Activated CD4-positive, alpha-beta T cell treated with anti-CD3 and anti-CD28 coated beads for 4 hours (primary cell): ENCODE measurements at regions not wholly inside any gene's neighbourhood (a gene's known extent, or its start where the extent isn't known, plus 50 kb on each side); places are given as distances from the start of the nearest gene placed in this dataset.
"Not testable (repeated sequence)": the region's sequence is repeated elsewhere in the genome, so short reads cannot be mapped to it uniquely, and the experiment has no call there.

Experiments
- DNase-seq, 2 donors: peaks; one replicate each; pipeline ENCODE4 v3.0.0-alpha.2; 2020

DNA sequence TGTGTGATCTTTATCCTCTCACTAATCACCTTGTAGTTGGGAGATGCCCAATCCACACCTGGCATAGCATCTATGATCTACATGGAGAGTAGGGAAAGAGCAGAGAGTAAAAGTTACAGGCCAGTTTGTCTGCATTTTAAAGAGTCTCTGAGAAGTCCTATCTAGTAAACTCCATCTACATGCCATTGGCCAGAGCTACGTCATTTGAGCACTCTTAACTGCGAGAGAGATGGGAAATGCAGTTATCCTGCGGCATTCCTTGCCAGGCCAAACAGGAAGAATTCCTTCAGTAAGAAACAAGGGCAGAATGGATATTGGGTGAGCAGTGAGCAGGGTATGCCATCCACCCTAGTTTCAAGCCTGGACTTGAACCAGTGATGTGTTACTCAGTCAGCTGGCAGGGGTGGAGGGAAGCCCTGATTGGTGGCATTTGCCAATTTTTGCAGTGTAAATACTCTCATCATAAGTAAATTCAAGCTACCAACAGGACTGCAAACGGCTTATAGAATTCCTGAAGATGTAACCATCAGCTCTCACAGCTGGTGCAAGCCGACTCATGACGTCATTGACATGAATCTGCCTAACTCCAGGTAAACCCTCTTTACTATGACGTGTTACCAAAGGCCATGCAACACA is 156.8 kb upstream of the MSX2 start:
- no peak for DNase-seq

DNA sequence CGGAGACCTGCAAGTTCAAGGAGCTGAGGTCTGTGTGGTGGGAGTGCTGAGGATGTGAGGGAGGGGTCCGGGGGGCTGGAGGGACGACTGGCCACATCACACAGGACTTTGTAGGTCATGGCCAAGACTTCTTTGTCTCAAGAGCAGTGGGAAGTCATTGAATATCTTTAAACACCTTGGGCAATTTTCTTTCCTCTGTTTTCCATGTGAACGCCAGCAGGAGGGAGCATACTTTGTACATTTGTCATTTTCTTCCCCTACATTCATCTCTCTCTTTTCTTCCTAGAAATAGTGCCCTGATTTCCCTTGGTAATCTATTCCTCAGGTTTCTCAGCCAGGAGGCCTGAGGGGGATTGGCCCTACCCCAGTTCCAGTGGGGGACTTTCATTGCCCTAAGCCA is 153.7 kb upstream of the MSX2 start:
- no peak for DNase-seq

DNA sequence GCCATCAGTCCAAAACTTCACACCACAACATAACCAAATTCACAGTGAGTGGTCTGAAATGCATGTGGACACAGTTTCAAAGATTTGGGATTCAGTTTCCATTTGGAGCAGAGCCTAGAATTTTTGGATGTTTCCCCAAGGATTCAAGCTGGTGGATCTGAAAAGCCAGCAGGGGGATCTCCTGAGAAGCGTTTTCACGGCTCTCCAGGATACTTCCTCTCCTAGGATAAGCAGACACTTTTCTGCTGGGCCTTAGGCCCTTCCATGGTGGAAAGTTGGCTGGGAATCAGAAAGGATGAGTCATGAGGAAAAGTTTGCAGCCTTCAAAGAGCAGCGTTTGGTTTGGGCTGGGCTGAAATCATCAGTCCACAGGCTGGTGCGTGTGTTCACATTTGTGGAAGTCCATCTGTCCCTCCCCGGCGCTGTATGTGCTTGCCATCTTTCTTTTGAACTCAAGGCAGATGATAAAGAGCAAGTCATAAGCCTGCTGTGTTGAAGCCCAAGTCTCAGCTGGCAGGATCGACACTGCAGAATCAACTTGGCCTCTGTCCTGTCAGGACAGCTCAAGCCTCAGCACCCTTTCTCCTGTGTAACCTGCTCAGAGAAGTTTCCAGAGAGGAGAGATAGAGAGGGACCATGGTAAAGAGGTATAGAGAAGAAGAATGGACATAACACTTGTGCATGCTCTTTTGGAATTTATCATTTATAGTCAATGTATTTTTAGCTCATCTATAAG is 152.6 kb upstream of the MSX2 start:
- no peak for DNase-seq

DNA sequence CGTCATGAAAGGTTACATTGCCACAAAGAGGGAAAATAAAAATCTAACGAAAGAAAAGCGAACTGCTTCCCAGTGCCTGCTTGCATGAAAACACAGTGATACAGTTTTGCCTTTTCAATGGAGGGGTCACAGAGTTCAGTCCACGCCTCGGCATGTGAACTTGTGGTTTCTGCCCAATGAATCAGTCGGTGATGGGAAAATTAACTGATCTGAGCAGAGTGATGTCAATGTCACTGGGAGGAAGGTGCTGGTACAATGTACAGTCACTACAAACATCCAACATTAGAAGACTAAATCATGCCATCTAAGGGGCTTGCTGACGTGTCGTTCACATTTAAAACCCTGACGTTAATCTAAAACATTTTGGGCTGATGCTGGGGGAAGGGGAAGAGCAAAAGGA is 151.8 kb upstream of the MSX2 start:
- DNase-seq, result no peak

DNA sequence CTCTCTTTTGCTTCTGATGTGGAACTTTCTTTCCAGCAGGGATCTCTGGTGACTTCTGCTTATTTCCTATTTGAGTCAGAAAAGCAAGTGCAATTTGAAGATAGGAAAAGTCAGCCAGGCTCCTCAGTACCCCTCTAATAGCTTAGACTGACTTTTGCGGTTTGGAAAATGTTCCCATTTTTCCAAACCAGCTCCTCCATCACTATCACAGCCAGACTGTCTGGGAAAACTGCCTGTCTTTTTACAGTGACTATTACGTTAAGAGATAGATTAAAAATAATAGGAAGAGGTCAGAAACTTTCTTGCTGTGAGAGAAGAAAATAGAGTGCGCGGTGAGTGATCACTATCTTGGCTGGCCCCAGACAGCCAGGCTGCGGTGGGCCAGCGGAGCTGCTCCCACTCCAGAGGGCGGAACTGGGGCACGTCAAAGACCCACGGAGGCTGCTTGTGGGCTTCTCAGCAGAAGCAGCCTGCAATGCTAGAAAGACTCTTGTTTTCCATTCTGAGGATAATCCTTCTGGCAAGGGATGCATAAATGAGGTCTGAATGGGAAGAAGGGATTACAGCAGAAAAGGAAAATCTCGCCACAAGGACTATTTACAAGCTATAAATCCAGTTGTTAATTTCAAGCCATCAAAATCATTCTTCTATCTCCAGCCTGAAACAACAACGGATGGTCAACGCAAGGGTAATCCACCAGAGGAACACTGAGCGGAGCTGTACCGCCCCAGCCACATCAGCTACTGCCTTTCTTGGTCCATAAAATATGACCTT is 151.0 kb upstream of the MSX2 start:
- no peak for DNase-seq

DNA sequence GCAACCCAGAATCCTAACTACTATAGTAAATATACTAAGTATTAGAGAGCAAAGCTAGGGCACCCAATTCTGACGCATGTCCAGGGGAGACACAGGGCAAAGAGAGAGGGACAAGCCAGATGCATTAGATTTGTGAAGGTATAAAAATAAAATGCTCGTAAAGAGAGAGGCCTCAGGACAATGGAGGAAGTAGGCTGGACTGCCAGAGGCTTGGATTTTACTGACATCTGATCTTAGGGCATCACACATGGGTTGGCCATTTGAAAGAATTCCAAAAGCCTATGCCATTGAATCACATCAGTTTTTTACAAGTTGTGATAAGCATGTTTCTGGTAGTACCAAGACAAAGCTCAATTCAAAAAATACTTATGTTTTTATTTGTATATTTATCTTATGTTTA is 149.3 kb upstream of the MSX2 start:
- no peak for DNase-seq

DNA sequence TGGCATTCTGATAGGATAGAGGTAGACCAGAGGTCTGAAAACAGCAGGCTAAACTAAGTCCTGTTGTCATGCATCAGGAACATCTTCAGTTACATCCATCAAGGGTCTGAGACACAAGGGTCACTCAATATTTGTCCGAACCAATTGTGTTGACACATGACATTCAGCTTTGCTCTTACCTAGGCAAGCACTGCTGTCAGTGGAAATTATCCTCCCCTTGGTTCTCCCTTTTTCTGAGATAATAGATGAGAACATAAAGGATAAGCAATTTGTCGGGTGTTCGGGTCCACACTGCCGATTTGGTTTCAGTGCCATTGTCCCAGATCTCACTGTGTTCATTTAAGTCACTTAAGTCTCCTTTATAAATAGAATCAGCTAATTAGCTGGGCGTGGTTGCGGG is 148.3 kb upstream of the MSX2 start:
- DNase-seq, result no peak

DNA sequence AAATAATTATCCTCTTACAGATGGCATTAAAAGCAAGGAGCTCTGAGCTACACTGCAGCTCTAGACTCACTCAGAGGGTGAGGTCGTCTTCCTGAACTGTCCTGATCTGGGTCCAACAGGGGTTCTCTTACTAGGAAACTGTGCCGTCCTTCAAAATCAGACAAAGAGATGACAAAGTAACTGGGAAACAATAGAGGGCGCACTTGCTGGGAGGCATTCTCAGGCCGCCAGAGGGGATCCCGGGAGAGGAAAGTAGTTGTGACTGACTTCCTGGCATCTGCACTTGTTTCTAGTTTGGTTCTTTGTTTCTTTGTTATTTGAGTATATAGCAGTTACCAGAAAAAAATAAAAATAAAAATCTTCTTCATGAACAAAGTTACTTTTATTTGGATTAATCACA is 142.9 kb upstream of the MSX2 start:
- DNase-seq, result no peak

DNA sequence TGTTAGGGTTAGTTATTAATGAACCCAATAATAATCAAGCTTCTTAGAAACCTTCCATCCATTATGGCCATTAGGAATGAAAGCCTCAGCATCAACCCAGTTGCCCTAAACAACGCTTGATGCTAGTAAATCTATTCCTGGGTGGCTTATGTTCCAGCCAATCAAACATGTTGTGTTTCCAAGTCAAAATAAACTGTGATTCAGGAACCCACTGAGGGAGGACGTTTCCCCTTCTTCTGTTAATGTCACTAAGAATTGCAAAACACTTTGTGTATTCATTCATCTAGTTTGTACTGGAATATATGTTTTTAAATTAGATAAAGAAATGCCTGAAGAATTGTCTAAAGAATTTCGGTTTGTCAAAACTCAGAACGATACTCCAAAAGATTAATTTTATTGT is 142.5 kb upstream of the MSX2 start:
- DNase-seq, result no peak

DNA sequence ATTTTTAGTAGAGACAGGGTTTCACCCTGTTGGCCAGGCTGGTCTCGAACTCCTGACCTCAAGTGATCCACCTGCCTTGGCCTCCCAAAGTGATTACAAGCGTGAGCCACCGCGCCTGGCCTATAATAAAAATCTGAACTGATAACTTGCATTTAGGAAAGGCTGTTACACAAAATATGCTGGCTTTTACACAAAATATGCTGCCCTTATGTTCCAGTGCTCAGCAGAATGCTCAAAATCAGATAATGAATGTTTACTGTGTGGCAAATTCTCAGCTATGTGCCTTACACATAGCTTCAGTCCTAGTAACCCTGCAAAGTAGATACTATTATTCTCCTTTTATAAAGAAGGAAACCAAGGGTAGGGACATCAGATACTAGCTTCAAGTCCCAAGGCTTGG is 141.3 kb upstream of the MSX2 start:
- DNase-seq, result no peak

DNA sequence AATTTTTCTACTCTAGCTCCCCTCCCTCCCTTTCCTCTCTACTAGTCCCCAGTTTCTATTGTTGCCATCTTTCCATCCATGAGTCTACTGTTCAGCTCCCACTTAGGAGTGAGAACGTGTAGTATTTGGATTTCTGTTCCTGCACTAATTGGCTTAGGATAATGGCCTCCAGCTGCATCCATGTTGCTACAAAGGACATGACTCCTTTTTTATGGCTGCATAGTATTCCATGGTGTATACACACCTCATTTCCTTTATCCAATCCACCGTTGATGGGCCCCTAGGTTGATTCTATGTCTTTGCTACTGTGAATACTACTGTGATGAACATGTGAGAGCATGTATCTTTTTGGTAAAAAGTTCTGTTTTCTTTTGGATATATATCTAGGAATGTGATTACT is 138.9 kb upstream of the MSX2 start:
- DNase-seq, result no peak

DNA sequence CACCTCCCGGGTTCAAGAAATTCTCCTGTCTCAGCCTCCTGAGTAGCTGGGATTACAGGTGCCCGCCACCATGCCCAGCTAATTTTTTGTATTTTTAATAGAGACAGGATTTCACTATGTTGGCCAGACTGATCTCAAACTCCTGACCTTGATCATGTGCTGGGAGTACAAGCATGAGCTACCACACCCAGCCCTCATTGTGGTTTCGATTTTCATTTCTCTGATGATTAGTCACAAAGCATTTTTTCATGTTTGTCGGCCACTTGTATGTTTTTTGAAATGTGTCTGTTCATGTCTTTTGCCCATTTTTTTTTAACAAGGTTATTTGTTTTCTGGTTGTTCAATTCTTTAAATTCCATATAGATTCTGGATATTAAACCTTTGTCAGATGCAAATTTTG is 138.2 kb upstream of the MSX2 start:
- not testable (repeated sequence) for DNase-seq

DNA sequence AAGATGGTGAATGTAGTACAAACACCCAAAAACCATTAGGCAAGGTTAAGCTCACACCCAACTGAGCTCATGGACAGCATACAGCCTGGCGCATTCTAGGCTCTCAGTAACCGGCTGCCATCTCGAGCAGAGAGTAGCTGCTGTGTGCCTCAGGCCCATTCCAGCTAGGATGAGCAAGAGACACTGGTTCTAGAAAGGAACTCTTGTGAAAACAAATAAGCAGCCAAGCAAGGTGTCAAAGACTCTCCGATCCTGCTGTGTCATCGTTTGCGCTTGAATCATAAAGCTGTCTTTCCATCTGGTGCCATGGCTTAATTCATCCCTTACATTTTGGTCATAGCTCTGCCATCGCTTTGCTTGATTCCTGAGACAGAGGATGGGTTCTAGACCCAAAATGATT is 135.4 kb upstream of the MSX2 start:
- no peak for DNase-seq

DNA sequence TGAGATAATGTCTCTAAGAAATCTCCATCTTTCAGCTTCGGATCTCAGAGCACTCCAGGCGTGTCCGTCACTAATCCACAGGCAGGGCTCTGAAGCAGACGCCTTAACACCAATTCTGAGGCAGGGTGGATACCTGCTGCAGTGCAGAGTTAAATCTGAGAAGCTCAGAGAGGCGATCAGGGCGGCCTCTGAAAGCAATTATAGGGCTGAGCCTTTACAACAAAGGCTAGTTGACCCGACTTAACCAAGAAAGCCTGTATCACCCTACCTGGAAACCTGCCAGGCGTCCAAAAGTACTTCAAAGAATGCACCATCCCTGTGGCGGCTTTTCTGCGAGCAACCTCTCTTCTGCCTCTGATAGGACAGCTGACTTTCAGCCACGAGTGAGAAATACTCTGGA is 134.8 kb upstream of the MSX2 start:
- no peak for DNase-seq

DNA sequence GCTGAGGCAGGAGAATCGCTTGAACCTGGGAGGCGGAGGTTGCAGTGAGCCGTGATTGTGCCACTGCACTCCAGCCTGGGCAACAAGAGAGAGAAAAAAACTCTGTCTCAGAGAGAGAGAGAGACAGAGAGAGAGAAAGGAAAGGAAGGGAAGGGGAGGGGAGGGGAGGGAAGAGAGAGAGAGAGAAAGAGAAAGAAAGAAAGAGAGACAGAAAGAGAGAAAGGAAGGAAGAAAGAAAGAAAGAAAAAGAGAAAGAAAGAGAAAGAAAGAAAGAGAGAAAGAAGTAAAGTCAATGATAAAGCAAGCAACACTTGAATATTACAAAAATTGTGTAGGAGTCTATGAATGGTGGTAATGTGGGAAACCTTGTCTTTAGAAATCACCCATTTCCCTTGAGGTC is 133.6 kb upstream of the MSX2 start:
- no peak for DNase-seq

DNA sequence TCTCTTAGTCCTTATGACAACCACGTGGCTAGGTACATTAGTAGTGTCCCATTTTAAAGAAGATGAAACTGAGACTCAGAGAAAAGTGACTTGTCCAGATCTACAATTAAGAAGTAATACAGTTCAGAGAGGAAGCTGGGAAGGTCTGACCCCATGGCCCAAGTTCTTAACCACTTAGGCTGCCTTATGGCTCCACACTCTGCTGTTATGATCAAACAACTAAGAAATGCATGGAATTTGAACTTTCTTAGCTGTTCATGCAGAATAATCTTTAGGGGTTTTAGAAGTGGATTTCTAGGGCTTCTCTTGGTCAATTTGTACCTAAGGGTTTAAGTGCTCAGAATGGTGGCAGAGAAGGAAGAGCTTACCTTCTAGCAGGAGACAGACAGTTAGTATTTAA is 128.0 kb upstream of the MSX2 start:
- no peak for DNase-seq

DNA sequence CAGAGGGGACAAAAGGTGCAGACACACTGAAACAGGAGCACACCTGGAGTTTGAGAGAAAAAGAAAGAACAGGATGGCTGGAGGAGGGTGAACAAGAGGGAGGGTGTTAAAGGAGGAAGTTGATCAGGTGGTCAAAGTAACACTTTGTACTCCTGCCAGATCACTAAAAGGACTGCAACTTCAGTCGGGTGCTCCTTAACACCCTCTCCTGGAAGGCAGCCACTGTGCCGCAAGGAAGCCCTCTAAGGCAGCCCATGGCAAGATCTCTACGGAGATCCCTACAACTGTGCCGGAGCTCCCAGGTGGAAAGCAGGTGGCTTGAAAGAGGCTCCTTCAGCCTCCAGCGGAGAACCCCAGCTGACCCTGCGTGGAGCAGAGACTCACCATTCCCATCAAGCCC is 124.4 kb upstream of the MSX2 start:
- DNase-seq, result no peak

DNA sequence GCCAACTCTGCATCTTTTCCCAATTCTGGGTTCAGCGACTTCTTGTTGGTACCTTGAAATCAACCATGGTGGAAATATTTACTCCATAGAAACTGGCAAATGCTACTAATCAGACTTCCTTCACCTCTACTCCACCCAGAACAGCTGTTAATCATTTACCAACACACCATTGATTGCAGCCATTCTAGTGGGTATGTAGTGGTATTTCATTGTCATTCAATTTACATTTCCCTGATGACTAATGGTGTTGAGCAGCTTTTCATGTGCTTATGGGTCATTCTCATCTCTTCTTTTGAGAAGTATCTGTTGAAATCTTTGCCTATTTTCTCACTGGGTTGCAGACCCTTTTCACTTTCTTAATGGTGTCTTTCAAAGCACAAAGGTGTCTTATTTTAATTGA is 122.4 kb upstream of the MSX2 start:
- DNase-seq, result no peak

DNA sequence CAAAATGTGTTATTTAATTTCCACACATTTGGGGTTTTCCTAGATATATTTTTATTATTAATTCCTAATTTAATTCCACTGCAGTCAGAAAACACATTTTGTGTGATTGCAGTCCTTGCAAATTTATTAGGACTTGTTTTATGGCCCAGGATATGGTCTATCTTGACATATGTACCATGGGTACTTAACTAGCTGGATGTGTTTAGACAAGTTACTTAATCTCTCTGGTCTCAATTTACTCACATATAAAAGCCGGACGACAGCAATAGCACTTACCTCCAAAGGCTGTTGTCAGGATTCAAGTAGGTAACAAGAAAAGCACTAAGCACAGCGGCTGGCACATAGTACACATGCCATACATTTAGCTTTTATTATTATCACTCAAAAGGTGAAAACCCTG is 118.2 kb upstream of the MSX2 start:
- no peak for DNase-seq

DNA sequence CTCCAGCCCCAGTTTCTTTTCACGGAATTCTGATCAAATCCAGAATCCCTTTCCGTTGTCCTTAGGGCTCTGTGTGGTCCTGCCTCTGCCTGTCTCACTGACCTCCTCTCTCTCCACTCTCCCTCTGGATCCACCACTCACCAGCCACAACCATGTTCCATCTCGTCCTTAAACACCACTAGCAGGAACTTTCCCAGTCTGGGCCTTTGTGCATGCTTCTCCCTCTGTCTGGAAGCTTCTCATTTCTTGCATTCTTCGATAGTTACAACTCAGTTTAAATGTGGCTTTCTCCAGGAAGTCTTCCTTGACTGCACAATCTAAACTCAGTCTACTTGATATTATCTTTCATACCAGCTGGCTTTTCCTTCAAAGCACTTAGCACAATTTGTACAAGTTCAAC is 117.7 kb upstream of the MSX2 start:
- DNase-seq, result no peak

DNA sequence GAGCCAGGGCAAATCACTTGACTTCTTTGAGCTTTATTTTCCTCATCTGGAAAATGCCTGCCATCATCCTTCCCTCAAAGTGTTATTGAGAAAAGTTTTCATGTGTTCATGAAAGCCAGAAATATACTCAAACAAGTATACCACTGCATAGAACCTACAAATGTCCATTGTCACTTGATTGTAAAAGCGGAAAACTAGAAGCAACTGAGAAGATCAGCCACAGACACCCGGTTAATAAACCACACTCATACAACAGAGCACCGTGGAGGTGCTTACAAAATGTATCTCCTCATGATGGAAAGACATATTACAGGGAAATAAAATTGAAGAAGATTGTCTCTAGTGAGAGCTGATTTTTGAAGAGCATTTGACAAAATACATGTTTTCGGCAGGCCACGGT is 117.2 kb upstream of the MSX2 start:
- no peak for DNase-seq

DNA sequence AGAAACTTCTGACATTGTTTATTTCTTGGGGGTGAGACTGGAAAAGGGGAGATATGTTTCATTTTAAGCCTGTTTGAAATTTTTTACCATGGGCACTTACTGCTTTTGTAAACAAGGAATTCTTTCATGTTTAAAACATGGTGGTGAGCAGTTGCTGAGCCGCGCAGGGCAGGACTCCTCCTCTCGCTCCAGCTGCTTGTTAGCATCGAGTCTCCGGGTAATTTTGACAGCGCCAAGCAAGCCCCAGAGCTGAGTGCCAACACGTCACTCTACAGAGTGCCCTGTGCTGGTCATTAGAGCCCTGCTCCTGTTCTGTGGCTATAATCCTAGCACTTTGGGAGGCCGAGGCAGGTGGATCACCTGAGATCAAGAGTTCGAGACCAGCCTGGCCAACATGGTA is 116.5 kb upstream of the MSX2 start:
- DNase-seq, result no peak

DNA sequence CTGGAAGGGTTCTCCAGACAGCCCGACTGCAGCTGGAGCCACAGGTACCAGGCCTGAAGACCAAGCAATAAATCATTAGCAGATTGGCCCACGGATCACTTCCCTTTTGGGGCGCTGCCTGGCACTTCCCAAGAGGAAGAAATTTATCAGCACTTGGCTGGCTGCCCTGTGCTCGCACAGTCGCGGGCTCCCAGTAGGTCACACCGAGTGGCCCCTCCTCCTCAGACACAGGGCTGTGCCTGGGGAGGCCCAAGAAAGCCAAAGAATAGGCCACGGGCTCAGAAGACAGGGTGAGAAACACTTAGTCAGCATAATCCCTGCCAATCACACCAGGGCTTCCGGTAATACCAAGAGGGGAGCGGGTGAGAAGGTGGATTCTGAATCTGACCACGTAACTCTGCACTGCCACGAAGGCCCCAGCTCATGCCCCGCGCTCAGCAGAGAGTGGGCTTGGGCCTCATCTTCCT is 115.7 kb upstream of the MSX2 start:
- DNase-seq, result no peak

DNA sequence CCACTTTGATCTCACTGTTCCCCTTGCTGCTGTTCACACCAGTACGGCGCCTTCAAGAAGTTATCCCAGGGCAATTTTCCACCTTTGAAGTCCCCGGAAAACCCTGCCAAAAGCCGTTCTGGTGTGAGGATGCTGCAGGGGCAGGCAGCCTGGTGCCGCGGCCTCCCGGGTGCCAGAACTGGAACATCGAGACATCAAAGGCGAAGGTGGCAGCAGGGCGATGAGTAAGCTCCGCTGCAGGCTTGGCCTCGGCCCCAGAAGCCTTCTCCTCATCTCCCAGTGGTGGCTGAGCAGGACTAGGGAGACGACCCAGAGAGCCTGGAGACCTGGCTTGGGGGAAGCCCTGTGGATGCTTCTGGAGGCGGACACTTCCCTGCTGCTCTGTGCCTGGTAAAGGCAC is 115.3 kb upstream of the MSX2 start:
- DNase-seq, result no peak
